Right lobe of liver (tissue), 6 donors: ENCODE measurements at regions not wholly inside any gene's neighbourhood (a gene's known extent, or its start where the extent isn't known, plus 50 kb on each side); places are given as distances from the start of the nearest gene placed in this dataset.

Experiments
- ATAC-seq, 4 donors: fragments of 200-7000 bp; cut with Tn5 transposase; one replicate each; pipeline ENCODE4 v1.9.1; 2020; ENCODE audit warnings: mild to moderate bottlenecking in 4 of 4, moderate library complexity in 4 of 4
- DNase-seq, 3 donors: peaks; one replicate each; pipeline ENCODE4 v3.0.0-alpha.2; 2020
- H3K27ac ChIP-seq, 3 donors: fragments of 200-600 bp; one replicate each; pipeline ENCODE4 v1.8.0; 2022
- H3K27me3 ChIP-seq, 2 donors: fragments of 200-600 bp; one replicate each; pipeline ENCODE4 v1.8.0; 2022
- H3K36me3 ChIP-seq, 4 donors: fragments of 200-600 bp; sonication (generic) in 1 of 4; one replicate each; pipeline versions ENCODE4 v1.5.1 to v1.8.0; 2017 to 2022; ENCODE audit warnings: control low read depth in 1 of 4
- H3K4me1 ChIP-seq, 4 donors: fragments of 200-600 bp; sonication (generic) in 1 of 4; one replicate each; pipeline versions ENCODE4 v1.5.1 to v1.8.0; 2017 to 2022; ENCODE audit warnings: control low read depth in 1 of 4
- H3K4me3 ChIP-seq, 3 donors: fragments of 200-600 bp; one replicate each; pipeline ENCODE4 v1.8.0; 2022
- H3K9me3 ChIP-seq, 4 donors: fragments of 200-600 bp; sonication (generic) in 1 of 4; one replicate each; pipeline versions ENCODE4 v1.5.1 to v1.8.0; 2017 to 2022; ENCODE audit warnings: control low read depth in 1 of 4
- POLR2A ChIP-seq: fragments of 450-650 bp; IDR thresholded peaks from one replicate; pipeline ENCODE4 v1.6.1; 2017; ENCODE audit warnings: antibody characterized with exemption, mild to moderate bottlenecking
- WGBS: methylation state at CpG from one replicate; pipeline ENCODE4 v1.1.6; 2018; ENCODE audit warnings: low coverage, low lambda C conversion rate; ENCODE audit not compliant: insufficient coverage; ENCODE audit errors: missing lambda C conversion rate; 5-methylcytosine and 5-hydroxymethylcytosine counted together
- intact Hi-C, 2 donors: fragments of 100-400 bp; cut with DNase I; formaldehyde crosslinking; loops; one replicate each; pipeline versions ENCODE4 v1.11.2 to v1.14.1; 2022
- small RNA-seq, 2 experiments: library from RNA; depleted of rRNA; stranded (forward); fragments of <200 nt; gene quantifications; one replicate each; pipeline ENCODE3, GENCODE V24; 2016
- donor health status: DM: no; HTN: yes; CAD: no.
- donor health status: DM: no; HTN: no; CAD: no.
- donor health status: DM: no; HTN: no; CAD: no.
- donor health status: DM: no; HTN: yes; CAD: no.
- donor health status: DM: no; HTN: yes; CAD: no.

DNA sequence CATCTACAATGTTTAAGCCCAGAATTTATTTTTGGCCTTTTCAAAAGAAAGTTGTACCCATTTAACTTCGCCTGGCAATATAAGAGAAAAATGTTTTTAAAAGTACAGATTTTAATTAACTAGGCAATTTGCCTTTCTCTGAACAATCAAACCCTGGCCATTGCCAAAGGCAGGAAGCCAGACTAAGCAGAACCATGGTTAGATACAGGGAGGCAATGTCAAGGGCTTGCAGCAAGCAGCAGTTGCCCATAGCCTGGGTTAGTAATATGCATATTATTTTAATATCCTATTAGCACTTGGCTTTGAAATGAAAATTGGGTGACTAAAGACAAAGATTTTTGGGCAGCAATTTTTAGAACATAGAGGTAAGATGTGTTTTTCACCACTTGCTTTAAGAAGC, 51.1 kb upstream of the FRMD6 start:
- no peak overlapping the region for H3K4me3 ChIP-seq
- no peaks in the 10 kb centered on the region for H3K4me1 ChIP-seq
- no peaks in the 10 kb centered on the region for H3K36me3 ChIP-seq
- H3K27ac ChIP-seq, result no peak overlapping the region
- ATAC-seq (no peak), DNase-seq (no peak)
- intact Hi-C loops, result no loop called here
- WGBS, result 70% methylated on average over 1 of the region's 1 CpG
- no peaks in the 10 kb centered on the region for H3K27me3 ChIP-seq
- no peak for TF ChIP-seq POLR2A
- no peaks in the 10 kb centered on the region for H3K9me3 ChIP-seq

Small RNA genes lying in the stretch of these regions (small RNA-seq; reads per million reads assigned to genes)
- gene RNU6-1291P, result 0 reads per million in 2 experiments
